ENCODE measurements at regions not wholly inside any gene's neighbourhood (a gene's known extent, or its start where the extent isn't known, plus 50 kb on each side); places are given as distances from the start of the nearest gene placed in this dataset.

DNA sequence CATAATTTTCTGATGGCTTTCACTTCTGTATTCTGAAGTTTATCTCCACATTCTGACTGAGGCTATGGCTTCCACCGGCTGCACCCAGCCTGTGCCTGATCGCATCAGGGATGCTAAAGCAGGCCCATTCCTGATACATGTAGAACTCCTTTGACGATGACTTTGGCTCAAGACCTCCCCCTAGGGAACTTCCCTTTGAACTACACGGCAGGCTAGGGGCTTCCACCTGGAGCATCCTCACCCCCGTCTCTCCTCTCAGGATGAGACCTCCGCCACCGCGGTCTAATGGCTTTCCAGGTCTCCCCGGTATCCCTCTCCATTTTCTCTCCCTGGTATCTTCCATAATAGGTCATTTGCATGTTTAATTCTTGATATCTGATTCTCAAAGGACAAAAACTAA is 214.9 kb upstream of the CHST9 start:
- peaks cover 0 to 12% (median 2%) of the 10 kb centered on the region in 11 donors for H3K9me3 Mint-ChIP-seq
- intact Hi-C loops (cut with micrococcal nuclease) = no loop called here
- no peak overlapping the region for H3K4me3 ChIP-seq (ENCODE audit: low read length)
- no peak for DNase-seq
- no peak overlapping the region for H3K4me3 Mint-ChIP-seq
- no peak overlapping the region for H3K27ac ChIP-seq (ENCODE audit: low read depth, low read length)
- H3K27ac Mint-ChIP-seq = no peak overlapping the region
- peaks cover 0 to 1% (median 0%) of the 10 kb centered on the region in 7 donors for H3K4me1 Mint-ChIP-seq
- no peaks in the 10 kb centered on the region for H3K9me3 ChIP-seq (ENCODE audit: control insufficient read depth in 2 of 3, low read length in 3 of 3)
- ATAC-seq = no peak
- POLR2A ChIA-PET = no interaction called here
- no peaks in the 10 kb centered on the region for H3K27me3 Mint-ChIP-seq
- no peaks in the 10 kb centered on the region for H3K27me3 ChIP-seq (ENCODE audit: control insufficient read depth in 2 of 2, insufficient read depth in 2 of 2, low read length in 2 of 2)
- H3K36me3 ChIP-seq (ENCODE audit: control insufficient read depth in 2 of 3, insufficient read depth in 3 of 3, low read length in 3 of 3) = no peaks in the 10 kb centered on the region
- CTCF ChIA-PET = no interaction called here
- H3K4me1 ChIP-seq (ENCODE audit: control insufficient read depth in 2 of 2, insufficient read depth in 2 of 2, low read length in 2 of 2) = no peaks in the 10 kb centered on the region
- H3K36me3 Mint-ChIP-seq = no peaks in the 10 kb centered on the region

GRCh38 chr18:27395752-27396151 is 210.6 kb upstream of the CHST9 start:
- no peaks in the 10 kb centered on the region for H3K9me3 ChIP-seq (ENCODE audit: control insufficient read depth in 2 of 3, low read length in 3 of 3)
- H3K4me3 ChIP-seq (ENCODE audit: low read length) = no peak overlapping the region
- intact Hi-C loops (cut with micrococcal nuclease) = no loop called here
- H3K27ac ChIP-seq (ENCODE audit: low read depth, low read length) = no peak overlapping the region
- Mint-ChIP-seq H3K4me3 (no peak overlapping the region), H3K4me1 (peaks cover 0 to 1% (median 0%) of the 10 kb centered on the region in 7 donors), H3K27ac (no peak overlapping the region), H3K27me3 (no peaks in the 10 kb centered on the region), H3K36me3 (no peaks in the 10 kb centered on the region), H3K9me3 (peaks cover 0 to 9% (median 3%) of the 10 kb centered on the region in 11 donors)
- ChIA-PET POLR2A (no interaction called here), CTCF (no interaction called here)
- no peaks in the 10 kb centered on the region for H3K36me3 ChIP-seq (ENCODE audit: control insufficient read depth in 2 of 3, insufficient read depth in 3 of 3, low read length in 3 of 3)
- H3K27me3 ChIP-seq (ENCODE audit: control insufficient read depth in 2 of 2, insufficient read depth in 2 of 2, low read length in 2 of 2) = no peaks in the 10 kb centered on the region
- no peak for DNase-seq
- no peaks in the 10 kb centered on the region for H3K4me1 ChIP-seq (ENCODE audit: control insufficient read depth in 2 of 2, insufficient read depth in 2 of 2, low read length in 2 of 2)
- ATAC-seq = no peak

DNA sequence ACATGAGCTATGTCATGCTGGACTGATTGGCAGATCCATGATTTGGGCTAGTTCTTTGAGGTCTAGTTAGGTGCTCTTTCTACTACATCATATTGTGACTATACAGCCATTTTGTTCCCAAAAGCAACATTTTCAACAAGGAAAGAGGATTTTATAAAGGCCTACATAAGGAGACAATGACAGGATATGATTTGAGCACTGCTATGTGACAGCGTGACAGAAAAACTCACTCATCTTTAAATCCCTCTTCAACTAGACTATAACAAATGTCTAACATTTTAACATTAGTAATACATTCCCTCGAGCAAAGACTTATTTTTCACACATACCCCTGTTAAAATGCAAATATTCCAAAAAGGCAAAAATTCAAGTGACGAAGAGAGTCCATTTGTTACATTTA is 209.6 kb upstream of the CHST9 start:
- Mint-ChIP-seq H3K27ac (no peak overlapping the region), H3K9me3 (peaks cover 0 to 10% (median 0%) of the 10 kb centered on the region in 11 donors), H3K4me3 (no peak overlapping the region), H3K27me3 (no peaks in the 10 kb centered on the region), H3K36me3 (no peaks in the 10 kb centered on the region), H3K4me1 (no peaks in the 10 kb centered on the region)
- H3K4me3 ChIP-seq (ENCODE audit: low read length) = no peak overlapping the region
- DNase-seq (no peak), ATAC-seq (no peak)
- H3K36me3 ChIP-seq (ENCODE audit: control insufficient read depth in 2 of 3, insufficient read depth in 3 of 3, low read length in 3 of 3) = no peaks in the 10 kb centered on the region
- H3K9me3 ChIP-seq (ENCODE audit: control insufficient read depth in 2 of 3, low read length in 3 of 3) = no peaks in the 10 kb centered on the region
- no peak overlapping the region for H3K27ac ChIP-seq (ENCODE audit: low read depth, low read length)
- ChIA-PET CTCF (no interaction called here), POLR2A (no interaction called here)
- intact Hi-C loops (cut with micrococcal nuclease) = no loop called here
- no peaks in the 10 kb centered on the region for H3K4me1 ChIP-seq (ENCODE audit: control insufficient read depth in 2 of 2, insufficient read depth in 2 of 2, low read length in 2 of 2)
- no peaks in the 10 kb centered on the region for H3K27me3 ChIP-seq (ENCODE audit: control insufficient read depth in 2 of 2, insufficient read depth in 2 of 2, low read length in 2 of 2)

- Mint-ChIP-seq H3K9me3 (peaks cover 3 to 31% (median 7%) of the 10 kb centered on the region in 11 donors), H3K27ac (no peak overlapping the region), H3K4me1 (no peaks in the 10 kb centered on the region), H3K27me3 (no peaks in the 10 kb centered on the region), H3K4me3 (no peak overlapping the region), H3K36me3 (peaks cover 0 to 5% (median 0%) of the 10 kb centered on the region in 5 donors)
- no peak overlapping the region for H3K27ac ChIP-seq (ENCODE audit: low read depth, low read length)
- H3K36me3 ChIP-seq (ENCODE audit: control insufficient read depth in 2 of 3, insufficient read depth in 3 of 3, low read length in 3 of 3) = no peaks in the 10 kb centered on the region
- no peaks in the 10 kb centered on the region for H3K9me3 ChIP-seq (ENCODE audit: control insufficient read depth in 2 of 3, low read length in 3 of 3)
- no peaks in the 10 kb centered on the region for H3K27me3 ChIP-seq (ENCODE audit: control insufficient read depth in 2 of 2, insufficient read depth in 2 of 2, low read length in 2 of 2)
- CTCF ChIA-PET = no interaction called here
- POLR2A ChIA-PET = no interaction called here
- DNase-seq (no peak), ATAC-seq (no peak)
- intact Hi-C loops (cut with micrococcal nuclease) = no loop called here
- H3K4me3 ChIP-seq (ENCODE audit: low read length) = no peak overlapping the region
- no peaks in the 10 kb centered on the region for H3K4me1 ChIP-seq (ENCODE audit: control insufficient read depth in 2 of 2, insufficient read depth in 2 of 2, low read length in 2 of 2)
Measured at GRCh38 chr18:27382567-27383216, 197.6 kb upstream of the CHST9 start.

DNA sequence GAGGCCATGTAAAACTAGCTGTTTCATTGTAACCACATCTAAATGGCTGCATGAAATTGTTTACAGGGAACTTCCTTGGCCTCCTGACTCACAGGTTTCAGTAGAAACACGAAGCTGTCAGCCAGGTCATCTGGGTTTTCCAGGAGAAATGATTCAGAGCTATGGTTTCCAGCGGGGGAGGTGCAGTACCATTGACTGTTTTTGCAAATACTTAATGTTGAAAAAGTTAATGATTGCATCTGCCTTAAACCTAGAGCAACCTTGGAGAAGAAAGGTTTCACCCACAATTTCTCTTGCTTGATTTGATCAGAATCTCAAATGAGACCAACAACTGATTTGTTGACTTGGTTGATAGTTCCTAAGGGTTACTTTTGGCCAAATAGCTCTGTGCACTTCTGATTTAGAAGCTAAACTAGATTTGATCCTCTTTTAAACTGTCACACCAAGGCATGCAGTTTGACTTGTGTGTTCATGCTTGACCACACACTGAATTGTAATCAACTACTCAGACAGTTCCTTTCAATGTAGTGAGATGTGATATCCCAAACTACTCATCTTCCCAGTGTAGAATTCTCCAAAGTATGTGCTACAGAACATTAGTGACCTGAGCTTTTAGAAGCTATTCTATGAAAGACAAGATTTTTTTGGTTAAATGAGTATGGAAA is 193.5 kb upstream of the CHST9 start:
- intact Hi-C loops (cut with micrococcal nuclease) = no loop called here
- Mint-ChIP-seq H3K27me3 (no peaks in the 10 kb centered on the region), H3K9me3 (peaks cover 0 to 19% (median 5%) of the 10 kb centered on the region in 11 donors), H3K4me1 (no peaks in the 10 kb centered on the region), H3K4me3 (no peak overlapping the region), H3K27ac (peak overlapping the region in 1 of 9 donors; percentile 44), H3K36me3 (peaks cover 0 to 5% (median 0%) of the 10 kb centered on the region in 5 donors)
- POLR2A ChIA-PET = no interaction called here
- CTCF ChIA-PET = no interaction called here
- DNase-seq (peak in 1 of 9 donors; percentile 31), ATAC-seq (no peak)
- no peaks in the 10 kb centered on the region for H3K27me3 ChIP-seq (ENCODE audit: control insufficient read depth in 2 of 2, insufficient read depth in 2 of 2, low read length in 2 of 2)
- no peaks in the 10 kb centered on the region for H3K36me3 ChIP-seq (ENCODE audit: control insufficient read depth in 2 of 3, insufficient read depth in 3 of 3, low read length in 3 of 3)
- H3K4me1 ChIP-seq (ENCODE audit: control insufficient read depth in 2 of 2, insufficient read depth in 2 of 2, low read length in 2 of 2) = no peaks in the 10 kb centered on the region
- H3K4me3 ChIP-seq (ENCODE audit: low read length) = no peak overlapping the region
- H3K27ac ChIP-seq (ENCODE audit: low read depth, low read length) = no peak overlapping the region
- no peaks in the 10 kb centered on the region for H3K9me3 ChIP-seq (ENCODE audit: control insufficient read depth in 2 of 3, low read length in 3 of 3)

DNA sequence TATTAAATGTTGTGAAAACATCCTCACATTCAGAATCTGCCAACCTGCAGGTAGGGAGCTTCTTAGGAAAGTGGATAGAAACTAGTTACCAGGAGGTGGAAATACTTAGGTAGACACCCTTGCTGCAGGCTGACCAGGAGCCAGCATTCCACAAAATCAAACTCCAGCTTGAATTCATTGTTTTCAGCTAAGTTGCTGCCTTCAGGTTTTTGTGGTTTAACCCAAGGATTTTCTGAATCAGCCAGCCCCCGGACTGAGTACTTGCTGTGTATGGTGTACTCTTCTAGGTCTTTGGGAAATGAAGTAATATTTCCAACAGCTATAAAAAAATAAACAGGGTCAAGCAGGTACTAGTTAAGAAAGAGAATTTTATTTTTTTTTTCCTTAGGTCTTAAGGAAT is 192.1 kb upstream of the CHST9 start:
- intact Hi-C loops (cut with micrococcal nuclease) = no loop called here
- no peak overlapping the region for H3K4me3 Mint-ChIP-seq
- ChIA-PET POLR2A (no interaction called here), CTCF (no interaction called here)
- ATAC-seq = no peak
- no peaks in the 10 kb centered on the region for H3K27me3 Mint-ChIP-seq
- no peak for DNase-seq
- no peaks in the 10 kb centered on the region for H3K4me1 ChIP-seq (ENCODE audit: control insufficient read depth in 2 of 2, insufficient read depth in 2 of 2, low read length in 2 of 2)
- H3K27me3 ChIP-seq (ENCODE audit: control insufficient read depth in 2 of 2, insufficient read depth in 2 of 2, low read length in 2 of 2) = no peaks in the 10 kb centered on the region
- no peak overlapping the region for H3K27ac Mint-ChIP-seq
- no peak overlapping the region for H3K27ac ChIP-seq (ENCODE audit: low read depth, low read length)
- no peaks in the 10 kb centered on the region for H3K36me3 ChIP-seq (ENCODE audit: control insufficient read depth in 2 of 3, insufficient read depth in 3 of 3, low read length in 3 of 3)
- no peak overlapping the region for H3K4me3 ChIP-seq (ENCODE audit: low read length)
- H3K36me3 Mint-ChIP-seq = peaks cover 0 to 9% (median 0%) of the 10 kb centered on the region in 5 donors
- H3K9me3 Mint-ChIP-seq = peaks cover 0 to 19% (median 7%) of the 10 kb centered on the region in 11 donors
- peaks cover 0 to 4% (median 0%) of the 10 kb centered on the region in 7 donors for H3K4me1 Mint-ChIP-seq
- no peaks in the 10 kb centered on the region for H3K9me3 ChIP-seq (ENCODE audit: control insufficient read depth in 2 of 3, low read length in 3 of 3)

DNA sequence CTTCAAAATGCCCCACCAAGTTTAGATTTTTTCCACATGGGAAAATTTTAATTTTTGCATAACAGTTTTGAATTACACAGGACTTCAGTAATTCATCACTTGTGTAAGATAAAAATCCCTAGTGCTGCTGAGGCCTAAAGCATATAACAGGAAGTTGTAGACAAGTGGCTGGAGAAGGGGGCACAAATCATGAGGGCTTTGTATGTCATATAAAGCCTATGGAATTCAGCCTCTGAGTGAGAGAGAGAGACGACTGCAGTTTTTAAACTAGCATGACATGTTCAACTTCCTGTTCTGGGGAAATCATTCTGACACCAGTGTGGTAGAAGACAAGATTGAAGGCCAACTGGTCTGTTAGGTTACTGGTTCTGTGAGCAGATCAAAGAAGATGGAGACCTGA is 187.3 kb upstream of the CHST9 start:
- H3K36me3 Mint-ChIP-seq = peaks cover 0 to 4% (median 0%) of the 10 kb centered on the region in 5 donors
- intact Hi-C loops (cut with micrococcal nuclease) = no loop called here
- Histone ChIP-seq H3K4me1 (ENCODE audit: control insufficient read depth in 2 of 2, insufficient read depth in 2 of 2, low read length in 2 of 2) (no peaks in the 10 kb centered on the region), H3K9me3 (ENCODE audit: control insufficient read depth in 2 of 3, low read length in 3 of 3) (no peaks in the 10 kb centered on the region), H3K27me3 (ENCODE audit: control insufficient read depth in 2 of 2, insufficient read depth in 2 of 2, low read length in 2 of 2) (no peaks in the 10 kb centered on the region), H3K27ac (ENCODE audit: low read depth, low read length) (no peak overlapping the region), H3K36me3 (ENCODE audit: control insufficient read depth in 2 of 3, insufficient read depth in 3 of 3, low read length in 3 of 3) (no peaks in the 10 kb centered on the region), H3K4me3 (ENCODE audit: low read length) (no peak overlapping the region)
- H3K4me3 Mint-ChIP-seq = no peak overlapping the region
- H3K9me3 Mint-ChIP-seq = peaks cover 0 to 15% (median 6%) of the 10 kb centered on the region in 11 donors
- CTCF ChIA-PET = no interaction called here
- POLR2A ChIA-PET = no interaction called here
- no peak for DNase-seq
- H3K4me1 Mint-ChIP-seq = peaks cover 0 to 4% (median 0%) of the 10 kb centered on the region in 7 donors
- H3K27ac Mint-ChIP-seq = no peak overlapping the region
- no peak for ATAC-seq
- H3K27me3 Mint-ChIP-seq = no peaks in the 10 kb centered on the region

Data from naive thymus-derived CD4-positive, alpha-beta T cell (primary cell).